GM10248 (cell line): ENCODE measurements at regions not wholly inside any gene's neighbourhood (a gene's known extent, or its start where the extent isn't known, plus 50 kb on each side); places are given as distances from the start of the nearest gene placed in this dataset.
"Not testable (repeated sequence)": the region's sequence is repeated elsewhere in the genome, so short reads cannot be mapped to it uniquely, and the experiment has no call there.

Experiments
- CTCF ChIA-PET: fragments of 300-600 bp; sonication (Branson Sonifier 250); formaldehyde crosslinking; extraction: SDS; loops from one replicate; lab custom pipeline; 2021; ENCODE audit warnings: antibody characterized with exemption; lab: Yijun Ruan, JAX
- POLR2A ChIA-PET: fragments of 350-650 bp; sonication (Branson Sonifier 250); formaldehyde crosslinking; extraction: SDS; loops from one replicate; lab custom pipeline; 2020; ENCODE audit warnings: antibody characterized with exemption; lab: Yijun Ruan, JAX
- DNase-seq: peaks from one replicate; pipeline ENCODE4 v3.0.0; 2012; ENCODE audit errors: extremely low spot score
- TF ChIP-seq, protein P1 (sequence below): IDR thresholded peaks from 2 replicates; pipeline ENCODE4 v1.5.1; 2012; ENCODE audit warnings: mild to moderate bottlenecking, low read depth; ENCODE audit errors: extremely low read depth, missing control alignments, control extremely low read depth

GRCh38 chr6:170193326-170193821 lies 97.5 kb downstream of the DLL1 start:
- ChIA-PET POLR2A (no interaction called here), CTCF (no interaction called here)
- TF ChIP-seq, protein P1, sequence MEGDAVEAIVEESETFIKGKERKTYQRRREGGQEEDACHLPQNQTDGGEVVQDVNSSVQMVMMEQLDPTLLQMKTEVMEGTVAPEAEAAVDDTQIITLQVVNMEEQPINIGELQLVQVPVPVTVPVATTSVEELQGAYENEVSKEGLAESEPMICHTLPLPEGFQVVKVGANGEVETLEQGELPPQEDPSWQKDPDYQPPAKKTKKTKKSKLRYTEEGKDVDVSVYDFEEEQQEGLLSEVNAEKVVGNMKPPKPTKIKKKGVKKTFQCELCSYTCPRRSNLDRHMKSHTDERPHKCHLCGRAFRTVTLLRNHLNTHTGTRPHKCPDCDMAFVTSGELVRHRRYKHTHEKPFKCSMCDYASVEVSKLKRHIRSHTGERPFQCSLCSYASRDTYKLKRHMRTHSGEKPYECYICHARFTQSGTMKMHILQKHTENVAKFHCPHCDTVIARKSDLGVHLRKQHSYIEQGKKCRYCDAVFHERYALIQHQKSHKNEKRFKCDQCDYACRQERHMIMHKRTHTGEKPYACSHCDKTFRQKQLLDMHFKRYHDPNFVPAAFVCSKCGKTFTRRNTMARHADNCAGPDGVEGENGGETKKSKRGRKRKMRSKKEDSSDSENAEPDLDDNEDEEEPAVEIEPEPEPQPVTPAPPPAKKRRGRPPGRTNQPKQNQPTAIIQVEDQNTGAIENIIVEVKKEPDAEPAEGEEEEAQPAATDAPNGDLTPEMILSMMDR, result no peak
- no peak for DNase-seq

DNA sequence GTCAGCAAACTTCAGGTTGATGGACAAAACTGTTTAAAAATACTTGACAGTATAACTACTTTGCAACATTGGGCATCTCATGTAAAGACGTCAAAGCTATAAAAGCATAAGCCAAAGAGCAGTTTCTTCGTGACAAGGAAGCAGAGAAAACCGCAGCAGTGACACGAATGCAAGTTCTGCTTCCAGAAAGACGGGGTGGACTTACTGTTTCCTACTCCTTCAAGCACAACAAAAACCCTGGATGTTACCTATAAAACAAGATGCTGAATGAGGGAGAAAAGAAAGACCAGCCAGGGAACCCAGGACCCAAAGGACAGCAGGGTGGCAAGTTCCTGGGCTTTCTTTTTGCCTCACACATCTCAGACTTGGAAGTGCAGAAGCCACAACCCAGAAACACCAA lies 98.0 kb downstream of the DLL1 start:
- POLR2A ChIA-PET, result no interaction called here
- TF ChIP-seq, protein P1, result no peak
- DNase-seq, result no peak
- CTCF ChIA-PET, result no interaction called here

DNA sequence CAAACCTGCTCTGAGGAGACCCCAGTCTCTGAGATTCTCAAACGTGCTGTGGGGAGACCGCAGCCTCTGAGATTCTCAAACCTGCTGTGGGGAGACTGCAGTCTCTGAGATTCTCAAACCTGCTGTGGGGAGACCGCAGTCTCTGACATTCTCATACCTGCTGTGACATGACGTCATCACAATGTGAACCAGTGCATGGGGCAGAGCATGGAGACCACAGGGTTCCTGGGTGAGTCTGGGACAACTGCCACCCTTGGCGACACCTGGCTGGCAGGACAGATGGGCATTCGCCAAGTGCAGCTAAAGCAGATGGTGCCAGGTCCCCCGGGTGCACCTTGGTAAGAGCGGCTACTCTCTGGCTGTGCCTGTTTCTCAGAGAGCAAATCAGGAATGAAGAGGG lies 98.8 kb downstream of the DLL1 start:
- POLR2A ChIA-PET, DNase-seq, CTCF ChIA-PET: not testable (repeated sequence)

DNA sequence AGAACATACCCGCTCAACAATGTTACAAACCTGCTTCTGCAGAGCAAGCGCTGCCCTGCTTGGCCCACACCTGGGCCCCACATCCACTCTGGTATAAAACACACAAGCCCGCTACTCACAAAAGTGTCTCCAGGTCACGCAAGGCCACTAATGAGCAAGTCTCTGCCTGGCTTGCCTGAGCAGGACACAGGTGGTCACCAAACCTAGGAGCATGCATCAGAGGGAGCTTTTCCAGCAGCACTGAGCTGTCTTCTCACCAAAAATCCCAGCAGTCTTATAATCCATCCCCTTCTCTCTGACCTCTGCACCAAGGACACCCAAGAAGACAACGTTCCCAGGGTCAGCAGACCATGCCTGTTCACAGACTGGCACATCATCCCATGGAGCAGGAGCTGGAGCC lies 100.8 kb downstream of the DLL1 start:
- CTCF ChIA-PET, result no interaction called here

DNA sequence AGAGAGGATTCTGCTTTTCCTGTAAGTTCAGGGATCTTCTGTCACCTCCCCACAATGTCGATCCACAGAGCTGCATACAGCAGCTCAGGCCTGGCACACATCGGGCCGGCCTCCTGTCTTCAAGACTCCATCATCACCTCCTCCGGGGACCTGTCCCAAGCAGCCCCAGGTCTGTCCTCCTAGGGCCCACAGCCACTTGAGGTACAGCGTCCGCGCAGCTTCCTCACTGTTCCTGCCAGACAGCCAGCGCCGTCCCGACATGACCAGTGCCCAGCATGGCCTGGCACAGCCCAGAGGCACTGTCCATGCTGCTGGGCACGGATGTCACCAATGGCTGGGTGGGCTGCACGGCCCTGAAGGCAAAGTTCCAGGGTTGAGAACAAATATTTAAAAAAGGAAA lies 101.6 kb downstream of the DLL1 start:
- TF ChIP-seq, protein P1, result no peak
- ChIA-PET POLR2A (no interaction called here), CTCF (no interaction called here)
- no peak for DNase-seq

More for the DNA sequence above, 100.8 kb downstream of the DLL1 start:
- no peak for DNase-seq
- TF ChIP-seq, protein P1, result no peak
- POLR2A ChIA-PET, result no interaction called here

- CTCF ChIA-PET, result interaction anchor here (1.2 kb wide), 1 partner anchor 357 kb away, joined by 3 read pairs; no protein-coding TSS in a partner anchor
- TF ChIP-seq, protein P1, result no peak
- POLR2A ChIA-PET, result no interaction called here
- DNase-seq, result no peak
Measured at GRCh38 chr6:170188571-170189001, 102.3 kb downstream of the DLL1 start.

DNA sequence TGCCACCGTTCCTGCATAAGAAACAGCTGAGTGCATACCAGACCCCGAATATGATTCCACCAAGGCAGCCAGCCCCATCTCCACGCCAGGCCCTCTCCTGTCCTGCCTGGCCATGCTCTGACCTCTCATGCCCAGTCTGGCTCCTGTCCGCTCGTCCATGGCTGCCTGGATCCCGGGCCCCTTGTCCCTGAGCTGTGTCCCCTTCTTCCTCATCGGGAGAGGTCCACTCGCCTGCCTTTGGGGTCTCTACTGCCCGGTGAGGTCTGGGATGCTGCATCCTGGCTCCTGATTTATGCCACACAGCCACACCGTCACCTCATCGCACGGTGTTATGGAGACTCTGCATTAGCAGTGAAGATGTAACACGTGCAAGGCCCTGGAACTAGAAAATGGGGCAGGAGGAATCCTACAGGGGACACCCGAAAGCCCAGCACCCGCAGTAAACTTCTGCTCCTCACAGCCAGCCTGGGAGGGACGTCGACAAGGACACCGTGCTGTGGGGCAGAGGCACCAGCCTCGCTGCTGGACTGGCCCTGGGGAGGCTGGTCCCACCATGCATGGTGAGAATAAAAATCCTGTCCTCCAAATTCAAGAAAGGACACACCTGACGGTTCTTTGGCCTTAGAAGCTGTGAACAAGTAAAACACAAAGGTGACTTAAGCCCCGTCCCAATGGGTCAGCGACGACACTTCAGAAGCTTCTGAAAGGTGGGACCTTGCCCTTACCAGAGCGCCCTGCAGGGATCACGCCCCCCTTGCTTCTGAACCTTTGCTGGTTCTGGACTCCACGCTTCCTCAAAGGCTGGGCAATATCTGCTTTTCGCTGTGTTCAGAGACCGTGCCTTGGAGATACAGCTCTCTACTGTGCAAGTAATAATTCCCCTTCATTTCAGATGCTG lies 103.0 kb downstream of the DLL1 start:
- POLR2A ChIA-PET, result no interaction called here

More for the DNA sequence above, 103.0 kb downstream of the DLL1 start:
- DNase-seq, result no peak
- CTCF ChIA-PET, result interaction anchor here (1.2 kb wide), 1 partner anchor 356 kb away, joined by 3 read pairs; no protein-coding TSS in a partner anchor
- TF ChIP-seq, protein P1, result no peak
